ENCODE measurements at regions not wholly inside any gene's neighbourhood (a gene's known extent, or its start where the extent isn't known, plus 50 kb on each side); places are given as distances from the start of the nearest gene placed in this dataset.
"Not testable (repeated sequence)": the region's sequence is repeated elsewhere in the genome, so short reads cannot be mapped to it uniquely, and the experiment has no call there.

GRCh38 chr1:73009938-73010337 is 727.6 kb upstream of the NEGR1 start:
- H3K27me3 ChIP-seq (ENCODE audit: control insufficient read depth, insufficient read depth, low read length) = no peaks in the 10 kb centered on the region
- ChIA-PET POLR2A (no interaction called here), CTCF (no interaction called here)
- DNase-seq (ENCODE audit: low read depth) = no peak
- H3K36me3 ChIP-seq (ENCODE audit: control insufficient read depth, insufficient read depth, low read length) = no peaks in the 10 kb centered on the region
- no peak for TF ChIP-seq CTCF (IDR thresholded peaks at IDR 0.05; ENCODE audit: insufficient read depth, low read depth, low read length)
- no peak overlapping the region for H3K4me3 ChIP-seq (ENCODE audit: low read depth, low read length)

GRCh38 chr1:73009311-73009710 is 727.0 kb upstream of the NEGR1 start:
- POLR2A ChIA-PET = no interaction called here
- no peaks in the 10 kb centered on the region for H3K36me3 ChIP-seq (ENCODE audit: control insufficient read depth, insufficient read depth, low read length)
- no peak overlapping the region for H3K4me3 ChIP-seq (ENCODE audit: low read depth, low read length)
- CTCF ChIA-PET = no interaction called here
- no peak for TF ChIP-seq CTCF (IDR thresholded peaks at IDR 0.05; ENCODE audit: insufficient read depth, low read depth, low read length)
- no peaks in the 10 kb centered on the region for H3K27me3 ChIP-seq (ENCODE audit: control insufficient read depth, insufficient read depth, low read length)
- no peak for DNase-seq (ENCODE audit: low read depth)

GRCh38 chr1:72997624-72998023 is 715.3 kb upstream of the NEGR1 start:
- Histone ChIP-seq H3K36me3 (ENCODE audit: control insufficient read depth, insufficient read depth, low read length) (no peaks in the 10 kb centered on the region), H3K4me3 (ENCODE audit: low read depth, low read length) (no peak overlapping the region), H3K27me3 (ENCODE audit: control insufficient read depth, insufficient read depth, low read length) (no peaks in the 10 kb centered on the region)
- DNase-seq (ENCODE audit: low read depth) = no peak
- no peak for TF ChIP-seq CTCF (IDR thresholded peaks at IDR 0.05; ENCODE audit: insufficient read depth, low read depth, low read length)
- ChIA-PET CTCF (no interaction called here), POLR2A (no interaction called here)

- no peak for TF ChIP-seq CTCF (IDR thresholded peaks at IDR 0.05; ENCODE audit: insufficient read depth, low read depth, low read length)
- no peak overlapping the region for H3K4me3 ChIP-seq (ENCODE audit: low read depth, low read length)
- CTCF ChIA-PET = no interaction called here
- POLR2A ChIA-PET = no interaction called here
- H3K36me3 ChIP-seq (ENCODE audit: control insufficient read depth, insufficient read depth, low read length) = no peaks in the 10 kb centered on the region
- no peak for DNase-seq (ENCODE audit: low read depth)
- H3K27me3 ChIP-seq (ENCODE audit: control insufficient read depth, insufficient read depth, low read length) = no peaks in the 10 kb centered on the region
Measured at GRCh38 chr1:72997041-72997440, 714.7 kb upstream of the NEGR1 start.

- H3K4me3 ChIP-seq (ENCODE audit: low read depth, low read length); CTCF ChIA-PET; H3K27me3 ChIP-seq (ENCODE audit: control insufficient read depth, insufficient read depth, low read length); DNase-seq (ENCODE audit: low read depth); H3K36me3 ChIP-seq (ENCODE audit: control insufficient read depth, insufficient read depth, low read length); POLR2A ChIA-PET: not testable (repeated sequence)
Measured at GRCh38 chr1:72987871-72988270, 705.5 kb upstream of the NEGR1 start.

GRCh38 chr1:72986591-72987290 is 704.4 kb upstream of the NEGR1 start:
- no peak for DNase-seq (ENCODE audit: low read depth)
- no peak overlapping the region for H3K4me3 ChIP-seq (ENCODE audit: low read depth, low read length)
- CTCF ChIA-PET = no interaction called here
- no peak for TF ChIP-seq CTCF (IDR thresholded peaks at IDR 0.05; ENCODE audit: insufficient read depth, low read depth, low read length)
- H3K36me3 ChIP-seq (ENCODE audit: control insufficient read depth, insufficient read depth, low read length) = no peaks in the 10 kb centered on the region
- POLR2A ChIA-PET = no interaction called here
- no peaks in the 10 kb centered on the region for H3K27me3 ChIP-seq (ENCODE audit: control insufficient read depth, insufficient read depth, low read length)

GRCh38 chr1:72985024-72985423 is 702.7 kb upstream of the NEGR1 start:
- DNase-seq (ENCODE audit: low read depth); POLR2A ChIA-PET; H3K36me3 ChIP-seq (ENCODE audit: control insufficient read depth, insufficient read depth, low read length); CTCF ChIA-PET; H3K27me3 ChIP-seq (ENCODE audit: control insufficient read depth, insufficient read depth, low read length); H3K4me3 ChIP-seq (ENCODE audit: low read depth, low read length): not testable (repeated sequence)

GRCh38 chr1:72983011-72983410 is 700.7 kb upstream of the NEGR1 start:
- POLR2A ChIA-PET; H3K27me3 ChIP-seq (ENCODE audit: control insufficient read depth, insufficient read depth, low read length); H3K4me3 ChIP-seq (ENCODE audit: low read depth, low read length); DNase-seq (ENCODE audit: low read depth); CTCF ChIA-PET; H3K36me3 ChIP-seq (ENCODE audit: control insufficient read depth, insufficient read depth, low read length): not testable (repeated sequence)

Data from BJ (cell line).